Activated CD4-positive, alpha-beta T cell treated with anti-CD3 and anti-CD28 coated beads, Interleukin-2, amount 50 U/mL, for 1 hour (primary cell): ENCODE measurements at regions not wholly inside any gene's neighbourhood (a gene's known extent, or its start where the extent isn't known, plus 50 kb on each side); places are given as distances from the start of the nearest gene placed in this dataset.

Experiments
- DNase-seq: peaks from one replicate; pipeline ENCODE4 v3.0.0-alpha.2; 2020

DNA sequence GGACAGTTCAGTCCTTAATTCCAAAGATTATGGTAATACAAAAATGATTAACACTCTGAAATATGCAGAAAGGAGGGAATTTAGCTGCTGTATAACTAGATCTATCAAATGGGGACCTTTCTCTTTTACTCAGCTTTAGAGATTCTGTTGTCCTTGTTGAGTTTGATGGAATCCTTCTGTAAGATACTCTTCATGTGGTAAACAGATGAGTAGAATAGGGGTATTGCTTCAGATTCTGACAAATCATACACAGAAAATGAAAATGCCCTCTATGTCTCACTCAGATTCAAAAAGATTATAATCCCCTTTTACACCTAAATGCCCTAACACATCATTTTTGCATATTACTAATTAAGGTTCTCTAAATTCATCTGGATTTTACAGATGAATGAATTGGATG is 50.7 kb downstream of the ARHGAP35 start:
- DNase-seq: no peak

DNA sequence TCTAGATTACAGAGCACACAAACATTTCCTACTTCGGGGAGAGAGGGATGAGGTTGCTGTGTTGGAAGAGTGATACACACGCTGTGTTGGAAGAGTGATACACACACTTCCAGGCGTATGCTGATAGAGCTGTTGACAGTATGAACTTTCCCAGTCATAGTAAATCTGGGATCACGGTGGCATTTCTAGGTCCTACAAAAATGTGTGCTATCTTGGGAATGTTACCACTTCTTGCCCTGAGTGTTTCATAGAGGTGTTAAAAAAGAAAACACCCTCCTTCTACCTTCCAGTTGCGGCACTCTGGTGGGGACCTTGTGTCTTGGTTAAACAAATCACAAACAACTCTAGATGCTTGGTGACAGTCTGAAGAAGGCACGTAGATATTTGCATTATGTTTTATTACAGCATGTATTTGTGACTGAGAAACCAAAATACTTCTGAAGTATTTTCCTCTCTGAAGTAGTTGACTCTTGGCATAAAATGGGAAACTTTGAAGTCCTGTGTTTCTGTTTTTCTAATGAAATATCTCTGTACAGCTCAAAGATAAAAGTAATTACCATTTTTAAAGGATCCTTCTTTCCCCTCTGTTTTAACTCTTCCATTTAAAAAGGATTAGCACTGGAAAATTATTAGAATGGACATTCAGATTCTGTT is 52.5 kb downstream of the ARHGAP35 start:
- DNase-seq: no peak

- no peak for DNase-seq
Observed at GRCh38 chr19:46913852-46914430, 53.1 kb downstream of the ARHGAP35 start.

- no peak for DNase-seq
Observed at GRCh38 chr19:46915386-46915785, 54.6 kb downstream of the ARHGAP35 start.

DNA sequence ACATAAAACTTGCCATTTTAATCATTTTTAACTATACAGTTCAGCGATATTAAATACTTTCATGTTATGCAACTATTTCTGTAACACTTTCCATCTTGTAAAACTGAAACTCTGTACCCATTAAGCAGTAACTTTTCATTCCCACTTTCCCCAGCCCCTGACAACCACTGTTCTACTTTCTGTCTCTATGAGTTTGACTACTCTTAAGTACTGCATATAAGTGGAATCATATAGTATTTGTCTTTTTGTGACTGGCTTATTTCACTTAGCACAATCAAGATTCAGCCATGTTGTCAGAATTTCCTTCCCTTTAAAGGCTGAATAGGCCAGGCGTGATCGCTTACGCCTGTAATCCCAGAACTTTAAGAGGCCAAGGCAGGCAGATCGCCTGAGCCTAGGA is 56.2 kb downstream of the ARHGAP35 start:
- no peak for DNase-seq

DNA sequence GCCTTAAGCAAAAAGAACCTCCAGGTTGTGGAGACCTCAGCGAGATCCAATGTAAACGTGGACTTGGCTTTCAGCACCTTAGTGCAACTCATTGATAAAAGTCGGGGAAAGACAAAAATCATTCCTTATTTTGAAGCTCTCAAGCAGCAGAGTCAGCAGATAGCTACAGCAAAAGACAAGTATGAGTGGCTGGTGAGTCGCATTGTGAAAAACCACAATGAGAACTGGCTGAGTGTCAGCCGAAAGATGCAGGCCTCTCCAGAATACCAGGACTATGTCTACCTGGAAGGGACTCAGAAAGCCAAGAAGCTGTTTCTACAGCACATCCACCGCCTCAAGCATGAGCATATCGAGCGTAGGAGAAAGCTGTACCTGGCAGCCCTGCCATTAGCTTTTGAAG is 58.5 kb downstream of the ARHGAP35 start:
- DNase-seq: no peak

- no peak for DNase-seq
Observed at GRCh38 chr19:46920362-46920761, 59.6 kb downstream of the ARHGAP35 start.

GRCh38 chr19:46921071-46921470 is 60.3 kb downstream of the ARHGAP35 start:
- no peak for DNase-seq

GRCh38 chr19:46922465-46922864 is 61.7 kb downstream of the ARHGAP35 start:
- DNase-seq: no peak

- DNase-seq: no peak
Observed at GRCh38 chr19:46924874-46925547, 64.2 kb downstream of the ARHGAP35 start.

DNA sequence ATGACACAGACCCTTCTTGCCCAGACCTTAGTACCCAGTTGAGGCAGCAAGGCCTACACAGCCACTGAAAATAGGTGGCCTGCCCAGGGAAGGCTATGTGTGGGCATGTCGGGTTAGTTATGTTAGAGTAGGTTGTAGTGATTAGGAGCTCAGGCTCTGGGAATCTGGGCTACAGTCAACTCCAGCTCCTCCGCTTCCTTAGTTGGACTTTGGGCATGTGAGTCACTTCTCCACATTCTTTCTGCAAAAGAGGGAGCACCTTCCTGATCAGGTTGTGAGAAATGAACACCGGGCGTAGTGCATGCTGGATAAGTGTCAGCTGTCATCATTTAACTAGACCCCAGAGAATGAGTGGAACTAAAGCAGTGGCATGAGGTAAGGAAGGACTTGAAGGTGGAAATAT is 64.8 kb downstream of the ARHGAP35 start:
- DNase-seq: no peak

DNA sequence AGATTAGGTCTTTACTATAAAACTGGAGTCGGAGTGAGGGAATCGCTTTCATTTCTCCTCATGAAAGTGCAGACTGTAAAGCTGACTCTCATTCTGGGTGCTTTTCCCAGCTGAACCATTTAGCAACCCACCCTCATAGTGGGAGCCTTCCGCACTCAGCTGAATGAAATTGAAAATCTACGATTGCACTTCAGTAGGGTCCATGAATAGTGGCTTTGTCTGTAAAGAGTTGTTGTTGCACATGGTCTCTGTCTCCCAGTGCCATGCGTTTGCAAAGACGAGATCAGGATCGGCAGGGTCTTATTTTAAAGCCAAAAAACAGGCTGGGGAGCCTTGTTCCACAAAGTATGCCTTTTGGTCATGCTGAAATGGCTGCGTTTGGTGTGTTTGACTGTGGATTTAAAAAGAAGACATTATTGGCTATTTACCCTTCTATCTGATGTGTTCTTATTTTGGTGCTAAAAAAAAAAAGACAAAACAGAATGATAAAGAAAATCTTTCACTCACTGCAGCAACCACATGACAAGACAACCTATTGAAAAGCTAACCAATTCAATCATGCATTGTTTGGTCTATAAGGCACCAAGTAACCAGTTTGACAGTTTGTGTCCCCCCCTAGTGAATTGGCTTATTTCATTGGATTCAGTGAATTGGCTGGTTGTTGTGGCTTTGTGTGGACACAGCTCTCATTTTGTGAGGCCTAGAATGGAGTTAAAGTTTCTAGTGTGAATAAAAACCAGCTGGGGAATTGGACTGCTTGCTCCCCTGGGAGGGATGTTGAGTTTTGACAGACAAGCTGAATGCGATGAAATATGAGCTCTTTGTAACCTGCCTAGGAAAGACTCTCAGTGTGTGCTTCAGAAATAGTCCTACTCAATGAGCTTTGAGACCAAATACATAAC is 65.6 kb downstream of the ARHGAP35 start:
- no peak for DNase-seq

GRCh38 chr19:46927106-46927505 is 66.3 kb downstream of the ARHGAP35 start:
- DNase-seq: no peak

- no peak for DNase-seq
Observed at GRCh38 chr19:46927893-46928292, 67.1 kb downstream of the ARHGAP35 start.

- DNase-seq: no peak
Observed at GRCh38 chr19:46928951-46929350, 68.2 kb downstream of the ARHGAP35 start.

DNA sequence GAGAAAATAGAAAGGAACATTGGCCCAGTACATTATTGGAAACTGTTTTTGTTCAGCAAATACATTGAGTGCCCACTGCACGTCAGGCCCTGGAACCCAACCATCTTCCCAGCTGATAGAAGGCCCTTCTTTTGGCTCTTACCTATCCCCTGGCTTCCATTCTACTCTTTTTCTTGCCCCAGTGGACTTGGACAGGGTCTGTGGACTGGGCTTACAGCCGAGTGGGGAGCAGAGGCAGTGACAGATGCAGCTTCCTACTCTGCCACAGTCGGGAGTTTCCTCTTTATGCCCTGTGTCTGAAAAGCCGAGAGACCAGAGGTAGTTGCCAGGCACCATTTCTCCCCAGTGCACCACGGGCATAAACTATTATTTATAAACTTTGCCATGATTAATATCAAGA is 70.4 kb downstream of the ARHGAP35 start:
- no peak for DNase-seq

DNA sequence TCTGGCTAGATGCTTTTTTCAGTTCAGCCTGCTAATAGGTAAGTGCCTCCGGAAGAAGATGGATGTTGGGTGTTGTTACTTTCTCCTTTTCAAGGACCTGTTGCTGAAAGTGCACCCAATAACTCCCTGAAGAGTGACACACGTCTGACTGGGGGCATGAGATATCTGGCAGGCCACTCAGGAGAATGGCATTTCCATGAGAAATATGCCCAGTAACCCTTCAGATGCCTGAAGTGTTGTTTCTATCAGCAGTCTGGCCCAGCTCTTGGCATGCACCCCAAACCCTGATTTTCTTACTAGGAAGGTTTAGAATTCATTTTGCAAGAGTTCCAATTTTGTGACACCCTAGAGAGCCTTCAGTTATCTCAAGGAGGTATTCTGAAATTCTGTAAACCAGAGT is 71.5 kb downstream of the ARHGAP35 start:
- DNase-seq: no peak

- DNase-seq: no peak
Observed at GRCh38 chr19:46935066-46935663, 74.4 kb downstream of the ARHGAP35 start.

DNA sequence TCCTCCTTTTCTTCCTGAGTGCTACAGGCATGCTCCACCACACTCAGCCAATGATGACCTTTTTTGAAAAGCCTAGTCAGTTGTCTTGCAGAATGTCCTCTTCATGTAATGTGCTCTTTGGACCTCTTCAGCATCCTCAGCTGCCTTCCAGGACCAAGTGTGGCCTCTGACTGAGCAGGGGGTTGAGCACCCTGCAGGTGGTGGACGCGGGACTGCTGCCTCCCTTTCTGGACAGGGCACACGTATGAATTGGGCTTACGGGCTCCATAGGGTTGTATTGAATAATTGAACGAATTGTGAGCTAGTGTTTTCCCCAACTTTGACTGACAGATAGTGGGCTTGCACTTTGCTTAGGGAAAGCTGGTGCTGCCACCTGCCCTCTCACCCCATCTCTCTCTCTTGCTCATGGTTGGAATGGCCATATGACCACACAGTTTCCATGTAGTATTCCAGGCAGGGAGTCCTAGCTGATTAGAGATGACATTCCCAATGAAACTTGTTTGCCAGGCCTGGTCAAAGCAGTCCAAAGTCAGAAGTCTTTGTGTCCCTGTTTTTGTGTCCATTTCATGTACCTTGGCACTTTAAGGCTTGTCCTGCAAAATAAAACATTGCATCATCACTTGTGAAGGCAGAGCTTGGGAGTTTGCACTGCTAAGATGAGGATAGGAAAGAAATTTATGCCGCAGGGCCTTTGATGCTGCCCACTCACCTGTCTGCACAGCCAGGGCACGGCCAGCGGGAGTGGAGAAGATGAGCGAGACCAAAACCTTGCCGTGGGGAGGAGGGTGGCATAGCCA is 76.3 kb upstream of the NPAS1 start:
- DNase-seq: no peak

DNA sequence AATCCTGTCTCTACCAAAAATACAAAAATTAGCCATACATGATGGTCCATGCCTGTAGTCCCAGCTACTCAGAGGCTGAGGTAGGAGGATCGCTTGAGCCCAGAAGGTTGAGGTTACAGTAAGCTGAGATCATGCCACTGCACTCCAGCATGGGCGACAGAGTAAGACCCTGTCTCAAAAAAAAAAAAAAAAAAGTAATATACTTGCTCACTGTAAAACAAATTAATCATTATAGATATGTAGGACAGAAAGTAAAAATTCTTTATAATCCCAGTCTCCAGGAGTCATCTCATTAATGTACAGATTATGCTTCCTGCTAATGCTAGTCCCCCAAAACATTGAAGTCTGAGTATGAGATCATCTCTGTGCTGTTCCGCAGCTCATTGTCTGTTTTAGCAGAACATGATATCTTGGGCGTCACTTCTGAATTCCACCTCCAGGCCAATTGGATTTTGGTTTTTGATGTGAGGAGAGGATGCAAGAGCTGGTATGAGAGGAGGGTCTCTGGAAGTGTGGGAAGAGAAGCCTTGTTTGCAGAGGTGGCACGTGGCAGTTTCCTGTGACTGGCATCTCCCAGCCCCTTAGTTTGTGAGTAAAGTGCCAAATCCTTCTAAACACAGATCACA is 75.4 kb upstream of the NPAS1 start:
- no peak for DNase-seq

DNA sequence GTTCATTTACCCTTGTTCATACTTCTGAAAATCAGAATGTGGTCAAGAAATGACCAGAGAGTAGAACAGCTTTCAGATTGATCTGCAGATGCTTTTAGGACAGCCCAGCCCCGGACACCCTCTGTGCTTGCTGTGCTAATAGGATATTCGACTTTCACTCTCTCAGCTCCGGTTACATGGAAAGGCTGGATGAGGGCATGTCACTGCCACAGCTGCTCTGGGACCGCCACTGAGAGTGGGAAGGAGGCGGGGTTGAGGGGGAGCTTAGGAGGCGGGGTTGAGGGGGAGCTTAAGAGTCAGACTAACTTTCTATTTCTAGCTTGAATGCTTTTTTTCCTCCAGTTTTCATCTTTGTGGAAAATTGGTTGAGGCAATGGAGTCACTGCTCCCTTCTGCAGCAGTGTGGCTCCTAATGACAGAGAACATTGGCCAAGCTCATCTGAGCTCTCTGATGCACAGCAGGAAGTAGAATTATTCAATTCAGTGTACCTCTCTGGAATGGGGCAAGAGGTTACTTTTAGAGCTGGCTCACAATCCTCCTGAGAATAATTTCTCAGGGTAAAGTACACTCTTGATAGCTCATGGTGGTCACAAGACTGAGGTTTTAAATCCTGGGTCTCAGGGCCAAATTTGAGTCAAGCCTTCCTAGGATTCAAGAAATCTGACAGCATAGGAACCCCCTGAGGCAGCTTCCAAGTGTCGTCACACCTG is 74.6 kb upstream of the NPAS1 start:
- no peak for DNase-seq
